GM10266 (cell line): ENCODE measurements at regions not wholly inside any gene's neighbourhood (a gene's known extent, or its start where the extent isn't known, plus 50 kb on each side); places are given as distances from the start of the nearest gene placed in this dataset.

ENCODE experiments used
- DNase-seq: peaks from one replicate; pipeline ENCODE4 v3.0.0; 2012; ENCODE audit errors: extremely low spot score
- TF ChIP-seq, protein P1 (sequence below): IDR thresholded peaks from 2 replicates; pipeline ENCODE4 v1.5.1; 2012; ENCODE audit warnings: mild to moderate bottlenecking, low read depth; ENCODE audit not compliant: control insufficient read depth, insufficient read depth; ENCODE audit errors: missing control alignments

GRCh38 chr15:47293466-47294162, 423.7 kb upstream of the SEMA6D start:
- TF ChIP-seq, protein P1, sequence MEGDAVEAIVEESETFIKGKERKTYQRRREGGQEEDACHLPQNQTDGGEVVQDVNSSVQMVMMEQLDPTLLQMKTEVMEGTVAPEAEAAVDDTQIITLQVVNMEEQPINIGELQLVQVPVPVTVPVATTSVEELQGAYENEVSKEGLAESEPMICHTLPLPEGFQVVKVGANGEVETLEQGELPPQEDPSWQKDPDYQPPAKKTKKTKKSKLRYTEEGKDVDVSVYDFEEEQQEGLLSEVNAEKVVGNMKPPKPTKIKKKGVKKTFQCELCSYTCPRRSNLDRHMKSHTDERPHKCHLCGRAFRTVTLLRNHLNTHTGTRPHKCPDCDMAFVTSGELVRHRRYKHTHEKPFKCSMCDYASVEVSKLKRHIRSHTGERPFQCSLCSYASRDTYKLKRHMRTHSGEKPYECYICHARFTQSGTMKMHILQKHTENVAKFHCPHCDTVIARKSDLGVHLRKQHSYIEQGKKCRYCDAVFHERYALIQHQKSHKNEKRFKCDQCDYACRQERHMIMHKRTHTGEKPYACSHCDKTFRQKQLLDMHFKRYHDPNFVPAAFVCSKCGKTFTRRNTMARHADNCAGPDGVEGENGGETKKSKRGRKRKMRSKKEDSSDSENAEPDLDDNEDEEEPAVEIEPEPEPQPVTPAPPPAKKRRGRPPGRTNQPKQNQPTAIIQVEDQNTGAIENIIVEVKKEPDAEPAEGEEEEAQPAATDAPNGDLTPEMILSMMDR = no peak

DNA sequence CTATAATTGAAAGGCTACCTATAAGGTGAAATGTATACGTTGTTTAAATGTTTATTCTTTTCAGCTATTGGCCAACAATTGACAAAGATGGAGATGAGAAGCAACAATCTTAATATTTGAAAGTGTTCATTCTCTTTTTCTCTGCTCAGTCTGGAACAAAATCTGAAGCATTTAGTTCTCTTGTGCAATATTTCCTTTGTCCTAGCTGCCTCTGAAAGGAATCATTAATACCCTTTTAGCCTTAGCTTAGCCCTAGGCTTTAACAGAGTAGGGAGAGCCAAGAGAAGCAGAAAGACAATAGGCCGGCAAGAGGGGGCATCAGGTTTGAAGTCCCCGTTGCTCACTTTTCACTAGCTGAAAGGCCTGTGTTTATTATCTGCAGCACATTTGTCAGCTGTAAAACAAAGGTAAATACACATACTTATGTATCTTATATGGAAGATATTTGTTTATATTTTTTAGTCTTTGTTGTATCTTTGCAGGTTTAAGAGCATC, 422.5 kb upstream of the SEMA6D start:
- TF ChIP-seq, protein P1 = no peak
- no peak for DNase-seq

More at GRCh38 chr15:47293466-47294162, 423.7 kb upstream of the SEMA6D start:
- no peak for DNase-seq

- DNase-seq = no peak
- TF ChIP-seq, protein P1 = no peak
Measured at GRCh38 chr15:47296881-47297280, 420.4 kb upstream of the SEMA6D start.

GRCh38 chr15:47299846-47300434, 417.4 kb upstream of the SEMA6D start:
- DNase-seq = no peak

DNA sequence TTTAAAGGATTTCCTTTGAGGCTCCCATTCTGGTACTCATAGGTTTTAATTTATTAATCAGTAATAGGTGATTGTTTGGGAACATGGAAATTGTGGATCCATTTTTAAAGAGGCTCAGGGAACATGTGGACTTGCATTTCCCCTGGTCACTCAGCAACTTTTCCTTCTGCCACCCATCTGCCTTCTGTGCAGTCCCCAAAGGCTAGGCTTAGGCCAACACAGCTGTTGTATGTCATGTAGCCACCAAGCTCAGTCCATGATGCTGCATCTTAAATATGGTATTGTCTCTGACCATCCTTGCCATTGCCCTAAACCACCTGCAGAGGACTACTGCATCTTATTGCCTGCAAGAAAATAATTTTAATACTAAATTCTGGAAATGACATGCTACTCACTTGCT, 416.7 kb upstream of the SEMA6D start:
- TF ChIP-seq, protein P1 = no peak
- no peak for DNase-seq

More at GRCh38 chr15:47299846-47300434, 417.4 kb upstream of the SEMA6D start:
- TF ChIP-seq, protein P1 = no peak

DNA sequence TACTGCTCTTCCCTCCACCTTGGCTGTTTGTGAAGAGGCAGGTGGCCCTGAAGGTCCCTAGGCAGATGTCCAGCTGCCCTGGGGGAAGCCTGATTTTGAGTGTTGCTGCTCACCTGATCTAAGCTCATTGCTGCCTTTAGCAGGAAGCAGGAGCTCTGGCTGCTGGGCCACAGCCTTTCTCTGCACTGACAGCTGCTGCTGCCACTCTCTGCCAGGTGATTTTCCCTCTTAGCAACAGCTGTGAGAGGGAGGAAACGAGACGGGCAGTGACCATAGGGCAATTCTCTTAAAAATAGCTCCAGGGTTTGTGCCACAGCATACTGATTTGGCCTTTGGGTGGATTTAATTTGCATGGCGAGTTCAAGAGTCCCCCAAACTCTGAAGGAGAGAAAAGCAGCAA, 415.8 kb upstream of the SEMA6D start:
- no peak for DNase-seq
- TF ChIP-seq, protein P1 = no peak

DNA sequence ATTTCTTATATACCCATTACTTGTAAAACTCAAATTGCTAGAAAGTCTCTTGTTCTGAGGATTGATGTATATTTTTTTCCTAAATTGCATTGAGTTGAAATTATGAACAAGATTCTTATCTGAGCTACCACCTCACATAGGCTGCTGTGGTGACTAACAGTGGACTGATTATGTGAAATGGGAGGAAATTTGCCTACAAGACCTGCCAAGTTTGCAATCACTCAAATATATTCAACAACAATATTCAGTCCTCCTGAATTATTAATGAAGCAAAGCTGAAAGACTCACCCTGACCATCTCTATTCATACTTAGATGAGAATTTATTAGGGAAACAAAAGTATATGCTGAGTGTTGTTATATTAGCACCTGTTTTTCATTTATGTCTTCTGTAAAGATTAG, 412.6 kb upstream of the SEMA6D start:
- TF ChIP-seq, protein P1 = no peak
- no peak for DNase-seq
